ENCODE measurements at regions not wholly inside any gene's neighbourhood (a gene's known extent, or its start where the extent isn't known, plus 50 kb on each side); places are given as distances from the start of the nearest gene placed in this dataset.
"Not testable (repeated sequence)": the region's sequence is repeated elsewhere in the genome, so short reads cannot be mapped to it uniquely, and the experiment has no call there.

GRCh38 chr14:19659850-19660558 is 53.7 kb downstream of the OR11H2 start:
- not testable (repeated sequence) for DNase-seq (ENCODE audit: low read depth in 1 of 2, low spot score in 1 of 2)

- DNase-seq (ENCODE audit: low read depth in 1 of 2, low spot score in 1 of 2): not testable (repeated sequence)
These were observed 55.0 kb downstream of the OR11H2 start for GRCh38 chr14:19658706-19659105.

DNA sequence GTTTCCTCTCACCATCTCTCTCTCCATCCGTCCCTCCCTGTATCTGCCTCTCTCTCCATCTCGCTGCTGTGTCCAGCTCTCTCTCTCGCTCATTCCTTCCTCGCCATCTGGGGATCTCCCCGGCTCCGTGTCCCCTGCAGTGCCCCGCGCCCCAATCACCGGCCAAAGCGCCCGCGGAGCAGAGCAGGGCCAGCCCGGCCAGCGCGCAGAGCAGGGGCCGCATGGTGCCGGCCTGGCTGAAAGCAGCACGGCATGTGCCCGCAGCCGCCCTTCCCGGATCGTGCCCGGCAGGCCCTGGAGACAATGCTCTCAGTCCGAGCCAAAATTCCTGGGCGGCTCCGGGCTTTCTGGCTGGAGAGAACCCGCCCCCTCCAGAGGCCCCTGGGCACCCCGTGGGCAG is 75.1 kb downstream of the OR11H2 start:
- DNase-seq (ENCODE audit: low read depth in 1 of 2, low spot score in 1 of 2): not testable (repeated sequence)

- DNase-seq (ENCODE audit: low read depth in 1 of 2, low spot score in 1 of 2): not testable (repeated sequence)
These were observed 75.7 kb downstream of the OR11H2 start for GRCh38 chr14:19638042-19638322.

- DNase-seq (ENCODE audit: low read depth in 1 of 2, low spot score in 1 of 2): peak in 1 of 2 donors; percentile 1
These were observed 76.2 kb downstream of the OR11H2 start for GRCh38 chr14:19637285-19638041.

DNA sequence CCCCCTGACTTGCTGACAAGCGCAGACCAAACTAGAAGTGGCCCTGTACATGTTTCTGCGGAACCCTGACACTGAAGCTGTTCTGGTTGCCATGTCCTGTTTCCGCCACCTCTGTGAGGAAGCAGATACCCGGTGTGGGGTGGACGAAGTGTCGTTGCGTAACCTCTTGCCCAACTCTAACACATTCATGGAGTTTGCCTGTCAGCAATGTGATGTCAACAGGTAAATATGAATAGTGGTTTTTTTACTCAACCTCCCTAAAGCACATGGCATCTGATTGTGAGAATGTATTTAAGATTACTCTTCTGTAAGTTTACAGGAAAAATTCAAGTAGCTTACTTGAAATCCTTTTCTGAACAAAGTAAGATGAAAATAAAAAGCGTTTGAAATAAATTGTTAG is 100.1 kb downstream of the OR11H2 start:
- not testable (repeated sequence) for DNase-seq (ENCODE audit: low read depth in 1 of 2, low spot score in 1 of 2)
